GM12878 (cell line): ENCODE measurements at regions not wholly inside any gene's neighbourhood (a gene's known extent, or its start where the extent isn't known, plus 50 kb on each side); places are given as distances from the start of the nearest gene placed in this dataset.

Source experiments
- ATAC-seq: fragments of 200-7000 bp; cut with Tn5 transposase; 3 replicates; pipeline ENCODE4 v1.9.1; 2020; ENCODE audit warnings: mild to moderate bottlenecking, moderate library complexity
- BruUV-seq: library from RNA; stranded (reverse); fragments of 400-500 nt; replicated peaks from 2 replicates; lab custom pipeline; 2021; lab: Mats Ljungman, UMichigan
- CTCF ChIA-PET: fragments of 300-600 bp; sonication (Branson Sonifier 250); formaldehyde crosslinking; extraction: SDS; loops from one replicate; lab custom pipeline; 2021; ENCODE audit warnings: inconsistent platforms; lab: Yijun Ruan, JAX
- POLR2A ChIA-PET: fragments of 350-600 bp; formaldehyde crosslinking; extraction: SDS; loops from one replicate; lab custom pipeline; 2021; ENCODE audit warnings: inconsistent platforms; lab: Charles Lee
- RAD21 ChIA-PET: fragments of 300-600 bp; sonication (Branson Sonifier 250); formaldehyde crosslinking; loops from one replicate; lab custom pipeline; 2023; ENCODE audit warnings: antibody characterized with exemption; ENCODE audit not compliant: unreplicated experiment; lab: Charles Lee
- SMC1A ChIA-PET: fragments of 300-600 bp; sonication (Branson Sonifier 250); formaldehyde crosslinking; loops from one replicate; lab custom pipeline; 2023; ENCODE audit not compliant: unreplicated experiment, uncharacterized antibody; lab: Charles Lee
- DNase-seq: peaks from one replicate; pipeline ENCODE4 v3.0.0-alpha.2; 2011; ENCODE audit warnings: low read depth, low spot score
- FAIRE-seq: peaks from 3 replicates; lab custom pipeline; 2011; peaks lifted over from hg19 to GRCh38; lab: Jason Lieb, UNC
- H2AFZ ChIP-seq: 2 replicates; pipeline ENCODE4 v1.6.0; 2011; ENCODE audit warnings: low read depth, low read length, control low read depth; ENCODE audit not compliant: control insufficient read depth
- H3K27ac ChIP-seq: 2 replicates; pipeline ENCODE4 v1.5.1; 2011; ENCODE audit warnings: control low read depth; ENCODE audit not compliant: control insufficient read depth, insufficient read depth
- H3K27me3 ChIP-seq, 2 experiments: replicated peaks in 1 of 2; 2 replicates each; pipeline versions ENCODE4 v1.6.0 to v1.6.1; 2011; ENCODE audit warnings: low read length in 1 of 2; ENCODE audit not compliant: control insufficient read depth in 2 of 2, insufficient read depth in 2 of 2
- H3K36me3 ChIP-seq, 2 experiments: 2 replicates each; pipeline ENCODE4 v1.5.1; 2011; ENCODE audit warnings: low read length in 1 of 2; ENCODE audit not compliant: control insufficient read depth in 2 of 2, insufficient read depth in 2 of 2
- H3K4me1 ChIP-seq: 2 replicates; pipeline ENCODE4 v1.6.1; 2011; ENCODE audit warnings: mild to moderate bottlenecking, low read length, moderate library complexity, mixed read lengths; ENCODE audit not compliant: control insufficient read depth, insufficient read depth
- H3K4me2 ChIP-seq: 2 replicates; pipeline ENCODE4 v1.6.0; 2011; ENCODE audit warnings: control low read depth; ENCODE audit not compliant: control insufficient read depth, insufficient read depth
- H3K4me3 ChIP-seq: fragments of 200-600 bp; sonication (generic); 2 replicates; pipeline ENCODE4 v1.5.1; 2016
- H3K79me2 ChIP-seq: 2 replicates; pipeline ENCODE4 v1.6.0; 2011; ENCODE audit warnings: low read length; ENCODE audit not compliant: control insufficient read depth, insufficient read depth
- H3K9ac ChIP-seq: 2 replicates; pipeline ENCODE4 v1.8.0; 2011; ENCODE audit warnings: low read length, control low read depth, mixed read lengths; ENCODE audit not compliant: control insufficient read depth, insufficient read depth
- H3K9me3 ChIP-seq: replicated peaks from 3 replicates; pipeline ENCODE4 v1.5.1; 2011; ENCODE audit warnings: mild to moderate bottlenecking, low read length; ENCODE audit not compliant: control insufficient read depth, insufficient read depth
- H4K20me1 ChIP-seq: 2 replicates; pipeline ENCODE4 v1.6.0; 2011; ENCODE audit not compliant: control insufficient read depth, insufficient read depth
- CBX5 ChIP-seq: sonication (generic); IDR thresholded peaks from 2 replicates; pipeline ENCODE4 v1.6.1; 2016; ENCODE audit warnings: low read depth, moderate library complexity, mild to moderate bottlenecking, inconsistent platforms
- FOXM1 ChIP-seq: IDR thresholded peaks from 2 replicates; pipeline ENCODE4 v1.6.1; 2012; ENCODE audit warnings: low read depth, mild to moderate bottlenecking, inconsistent platforms, low read length, moderate library complexity
- GABPA ChIP-seq: IDR thresholded peaks from 2 replicates; pipeline ENCODE4 v1.6.1; 2014; ENCODE audit warnings: antibody characterized with exemption, low read depth, mild to moderate bottlenecking, inconsistent platforms
- HDAC2 ChIP-seq: fragments of 200-600 bp; sonication (generic); IDR thresholded peaks from 2 replicates; pipeline ENCODE4 v1.6.1; 2017
- NR2C1 ChIP-seq: fragments of 450-650 bp; IDR thresholded peaks from 2 replicates; pipeline ENCODE4 v1.6.1; 2017; ENCODE audit warnings: antibody characterized with exemption, mild to moderate bottlenecking, moderate library complexity
- NR2C2 ChIP-seq: IDR thresholded peaks from 2 replicates; pipeline ENCODE4 v1.6.1; 2011; ENCODE audit warnings: borderline replicate concordance, low read depth; ENCODE audit not compliant: control insufficient read depth, insufficient read length
- SKIL ChIP-seq: fragments of 450-650 bp; IDR thresholded peaks from 2 replicates; pipeline ENCODE4 v1.6.1; 2017; ENCODE audit warnings: mild to moderate bottlenecking, low read depth, inconsistent platforms; ENCODE audit not compliant: poor library complexity, severe bottlenecking
- SP1 ChIP-seq: IDR thresholded peaks from one replicate; pipeline ENCODE4 v1.6.1; 2011; ENCODE audit warnings: low read depth, low read length
- WGBS: methylation state at CpG from one replicate; pipeline ENCODE4 v1.1.6; 2016; ENCODE audit warnings: low lambda C conversion rate; ENCODE audit not compliant: insufficient replicate concordance, insufficient coverage; ENCODE audit errors: missing lambda C conversion rate; 5-methylcytosine and 5-hydroxymethylcytosine counted together
- in situ Hi-C: fragments of 300-500 bp; cut with MboI; formaldehyde crosslinking; loops from 9 replicates; pipeline ENCODE4 v1.14.3; 2018; ENCODE audit warnings: mixed read lengths
- intact Hi-C: fragments of 100-400 bp; cut with micrococcal nuclease; formaldehyde crosslinking; loops from one replicate; pipeline ENCODE4 v1.14.2; 2022; ENCODE audit not compliant: unreplicated experiment
- TF ChIP-seq, protein P1 (sequence below): IDR thresholded peaks from 2 replicates; pipeline ENCODE4 v1.6.1; 2012; ENCODE audit warnings: improper control_type of control experiment, low read depth, low read length; ENCODE audit not compliant: insufficient replicate concordance

- TF ChIP-seq NR2C2 (no peak), SP1 (no peak), FOXM1 (no peak)
Observed at GRCh38 chr5:124232515-124232914, 513.9 kb downstream of the ZNF608 start (continued).

DNA sequence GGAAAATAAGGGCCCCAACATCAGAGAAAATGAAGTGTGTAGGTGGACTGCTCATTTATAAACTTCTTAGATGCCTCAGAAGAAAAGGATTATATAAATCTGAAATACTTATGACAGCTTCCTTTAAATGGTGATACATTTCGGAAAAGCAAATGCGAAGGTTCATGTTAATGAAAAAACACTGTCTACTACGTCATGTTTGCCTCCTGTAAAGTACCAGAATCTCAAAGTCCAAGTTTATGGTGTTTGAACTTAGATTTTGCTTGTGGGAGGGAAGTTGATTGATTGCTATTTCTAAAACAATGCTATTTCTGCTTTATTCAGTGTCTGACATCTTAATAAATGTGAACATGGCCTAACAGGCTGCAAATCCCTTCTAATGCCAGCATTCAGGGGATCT, 514.6 kb downstream of the ZNF608 start:
- H3K9me3 ChIP-seq = no peaks in the 10 kb centered on the region
- H3K27me3 ChIP-seq = no peaks in the 10 kb centered on the region
- H4K20me1 ChIP-seq = no peaks in the 10 kb centered on the region
- H3K4me1 ChIP-seq = no peaks in the 10 kb centered on the region
- no peak overlapping the region for H2AFZ ChIP-seq
- in situ Hi-C loops (no loop called here), intact Hi-C loops (no loop called here)
- ChIA-PET POLR2A (no interaction called here), SMC1A (no interaction called here), CTCF (interaction anchor here (0.6 kb wide), 1 partner anchor 11 kb away, joined by 3 read pairs; no protein-coding TSS in a partner anchor), RAD21 (no interaction called here)
- no TSS peak for BruUV-seq
- no peak overlapping the region for H3K27ac ChIP-seq
- no peak overlapping the region for H3K4me2 ChIP-seq
- H3K4me3 ChIP-seq = no peak overlapping the region
- WGBS = 18% methylated on average over 3 of the region's 3 CpGs
- H3K9ac ChIP-seq = no peak overlapping the region
- no peak for TF ChIP-seq HDAC2
- H3K36me3 ChIP-seq = no peaks in the 10 kb centered on the region
- DNase-seq = no peak
- no peak for FAIRE-seq
- no peak for ATAC-seq
- no peaks in the 10 kb centered on the region for H3K79me2 ChIP-seq

DNA sequence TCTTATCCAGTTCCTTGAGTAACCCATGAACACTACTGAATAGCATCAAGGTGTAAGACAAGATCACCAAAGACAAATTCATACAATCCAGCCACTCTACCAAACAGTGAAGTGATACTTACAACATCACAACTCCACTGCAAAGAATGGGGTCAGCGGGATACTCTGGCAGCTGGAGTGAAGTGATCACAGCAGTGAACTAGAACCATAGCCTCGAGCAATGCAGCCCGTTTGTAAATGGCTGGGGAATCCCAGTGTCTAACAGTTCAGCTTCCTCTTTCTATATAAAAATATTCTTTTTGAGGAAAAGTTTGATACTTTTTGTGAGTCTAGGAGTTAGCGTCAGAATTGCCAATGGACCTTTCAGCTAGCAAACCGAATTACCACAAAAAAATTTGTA, 515.2 kb downstream of the ZNF608 start:
- Histone ChIP-seq H3K27ac (no peak overlapping the region), H3K27me3 (no peaks in the 10 kb centered on the region), H3K9ac (no peak overlapping the region), H3K4me1 (no peaks in the 10 kb centered on the region), H3K36me3 (no peaks in the 10 kb centered on the region), H3K79me2 (no peaks in the 10 kb centered on the region), H3K9me3 (no peaks in the 10 kb centered on the region), H3K4me3 (no peak overlapping the region), H2AFZ (no peak overlapping the region), H4K20me1 (no peaks in the 10 kb centered on the region), H3K4me2 (no peak overlapping the region)
- SMC1A ChIA-PET = no interaction called here
- intact Hi-C loops (no loop called here), in situ Hi-C loops (no loop called here)
- CTCF ChIA-PET = no interaction called here
- FAIRE-seq (no peak), DNase-seq (no peak), ATAC-seq (no peak)
- WGBS = 18% methylated on average over 5 of the region's 5 CpGs
- BruUV-seq = no TSS peak
- POLR2A ChIA-PET = interaction anchor here (0.6 kb wide), 1 partner anchor 613 kb away, joined by 4 read pairs; no protein-coding TSS in a partner anchor
- RAD21 ChIA-PET = no interaction called here
- TF ChIP-seq SKIL = no peak
- TF ChIP-seq, protein P1, sequence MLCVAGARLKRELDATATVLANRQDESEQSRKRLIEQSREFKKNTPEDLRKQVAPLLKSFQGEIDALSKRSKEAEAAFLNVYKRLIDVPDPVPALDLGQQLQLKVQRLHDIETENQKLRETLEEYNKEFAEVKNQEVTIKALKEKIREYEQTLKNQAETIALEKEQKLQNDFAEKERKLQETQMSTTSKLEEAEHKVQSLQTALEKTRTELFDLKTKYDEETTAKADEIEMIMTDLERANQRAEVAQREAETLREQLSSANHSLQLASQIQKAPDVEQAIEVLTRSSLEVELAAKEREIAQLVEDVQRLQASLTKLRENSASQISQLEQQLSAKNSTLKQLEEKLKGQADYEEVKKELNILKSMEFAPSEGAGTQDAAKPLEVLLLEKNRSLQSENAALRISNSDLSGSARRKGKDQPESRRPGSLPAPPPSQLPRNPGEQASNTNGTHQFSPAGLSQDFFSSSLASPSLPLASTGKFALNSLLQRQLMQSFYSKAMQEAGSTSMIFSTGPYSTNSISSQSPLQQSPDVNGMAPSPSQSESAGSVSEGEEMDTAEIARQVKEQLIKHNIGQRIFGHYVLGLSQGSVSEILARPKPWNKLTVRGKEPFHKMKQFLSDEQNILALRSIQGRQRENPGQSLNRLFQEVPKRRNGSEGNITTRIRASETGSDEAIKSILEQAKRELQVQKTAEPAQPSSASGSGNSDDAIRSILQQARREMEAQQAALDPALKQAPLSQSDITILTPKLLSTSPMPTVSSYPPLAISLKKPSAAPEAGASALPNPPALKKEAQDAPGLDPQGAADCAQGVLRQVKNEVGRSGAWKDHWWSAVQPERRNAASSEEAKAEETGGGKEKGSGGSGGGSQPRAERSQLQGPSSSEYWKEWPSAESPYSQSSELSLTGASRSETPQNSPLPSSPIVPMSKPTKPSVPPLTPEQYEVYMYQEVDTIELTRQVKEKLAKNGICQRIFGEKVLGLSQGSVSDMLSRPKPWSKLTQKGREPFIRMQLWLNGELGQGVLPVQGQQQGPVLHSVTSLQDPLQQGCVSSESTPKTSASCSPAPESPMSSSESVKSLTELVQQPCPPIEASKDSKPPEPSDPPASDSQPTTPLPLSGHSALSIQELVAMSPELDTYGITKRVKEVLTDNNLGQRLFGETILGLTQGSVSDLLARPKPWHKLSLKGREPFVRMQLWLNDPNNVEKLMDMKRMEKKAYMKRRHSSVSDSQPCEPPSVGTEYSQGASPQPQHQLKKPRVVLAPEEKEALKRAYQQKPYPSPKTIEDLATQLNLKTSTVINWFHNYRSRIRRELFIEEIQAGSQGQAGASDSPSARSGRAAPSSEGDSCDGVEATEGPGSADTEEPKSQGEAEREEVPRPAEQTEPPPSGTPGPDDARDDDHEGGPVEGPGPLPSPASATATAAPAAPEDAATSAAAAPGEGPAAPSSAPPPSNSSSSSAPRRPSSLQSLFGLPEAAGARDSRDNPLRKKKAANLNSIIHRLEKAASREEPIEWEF = no peak
- no peak for TF ChIP-seq NR2C1
- no peak for TF ChIP-seq CBX5
- no peak for TF ChIP-seq GABPA
